AG09319 (cell line): ENCODE measurements at regions not wholly inside any gene's neighbourhood (a gene's known extent, or its start where the extent isn't known, plus 50 kb on each side); places are given as distances from the start of the nearest gene placed in this dataset.

Experiments
- DNase-seq: peaks from one replicate; pipeline ENCODE4 v3.0.0-alpha.2; 2010; ENCODE audit warnings: low read depth; ENCODE audit errors: extremely low read depth
- TF ChIP-seq, protein P1 (sequence below): IDR thresholded peaks from 2 replicates; pipeline ENCODE4 v1.5.1; 2011; ENCODE audit warnings: low read depth, mild to moderate bottlenecking, inconsistent platforms, low read length, moderate library complexity

DNA sequence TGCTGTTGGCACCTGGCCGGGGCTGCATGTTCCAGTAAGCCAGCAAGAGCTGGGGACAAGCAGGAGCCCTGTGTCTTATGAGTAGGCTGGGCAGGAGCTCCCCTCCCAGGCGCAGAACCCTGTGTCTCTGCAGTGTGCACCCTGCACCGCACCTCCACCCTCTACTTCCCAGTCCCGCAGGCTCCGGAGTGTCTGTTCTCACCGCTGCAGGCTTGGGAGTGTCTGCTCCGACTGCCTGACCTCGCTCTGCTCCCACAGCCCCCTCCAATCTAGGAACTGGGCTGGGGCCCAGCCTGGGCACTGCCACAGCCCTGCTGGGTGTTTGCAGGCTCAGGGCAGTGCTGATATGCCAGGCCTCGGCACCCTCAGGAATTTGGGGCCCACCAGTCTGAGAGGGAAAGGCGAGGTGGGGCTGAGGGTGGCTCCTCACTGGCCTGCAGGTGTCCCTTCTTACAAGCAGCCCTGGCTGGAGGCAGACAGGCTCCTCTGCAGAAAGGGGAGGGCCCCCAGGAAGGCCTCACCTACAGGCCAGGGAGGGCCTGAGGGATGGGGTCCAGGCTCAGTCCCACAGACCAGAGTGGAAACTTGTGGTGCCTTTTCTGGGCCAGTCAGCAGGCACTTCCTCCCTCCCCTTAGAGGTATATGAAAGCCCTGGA is 871.6 kb upstream of the GJE1 start:
- TF ChIP-seq, protein P1, sequence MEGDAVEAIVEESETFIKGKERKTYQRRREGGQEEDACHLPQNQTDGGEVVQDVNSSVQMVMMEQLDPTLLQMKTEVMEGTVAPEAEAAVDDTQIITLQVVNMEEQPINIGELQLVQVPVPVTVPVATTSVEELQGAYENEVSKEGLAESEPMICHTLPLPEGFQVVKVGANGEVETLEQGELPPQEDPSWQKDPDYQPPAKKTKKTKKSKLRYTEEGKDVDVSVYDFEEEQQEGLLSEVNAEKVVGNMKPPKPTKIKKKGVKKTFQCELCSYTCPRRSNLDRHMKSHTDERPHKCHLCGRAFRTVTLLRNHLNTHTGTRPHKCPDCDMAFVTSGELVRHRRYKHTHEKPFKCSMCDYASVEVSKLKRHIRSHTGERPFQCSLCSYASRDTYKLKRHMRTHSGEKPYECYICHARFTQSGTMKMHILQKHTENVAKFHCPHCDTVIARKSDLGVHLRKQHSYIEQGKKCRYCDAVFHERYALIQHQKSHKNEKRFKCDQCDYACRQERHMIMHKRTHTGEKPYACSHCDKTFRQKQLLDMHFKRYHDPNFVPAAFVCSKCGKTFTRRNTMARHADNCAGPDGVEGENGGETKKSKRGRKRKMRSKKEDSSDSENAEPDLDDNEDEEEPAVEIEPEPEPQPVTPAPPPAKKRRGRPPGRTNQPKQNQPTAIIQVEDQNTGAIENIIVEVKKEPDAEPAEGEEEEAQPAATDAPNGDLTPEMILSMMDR, result no peak
- DNase-seq, result no peak

DNA sequence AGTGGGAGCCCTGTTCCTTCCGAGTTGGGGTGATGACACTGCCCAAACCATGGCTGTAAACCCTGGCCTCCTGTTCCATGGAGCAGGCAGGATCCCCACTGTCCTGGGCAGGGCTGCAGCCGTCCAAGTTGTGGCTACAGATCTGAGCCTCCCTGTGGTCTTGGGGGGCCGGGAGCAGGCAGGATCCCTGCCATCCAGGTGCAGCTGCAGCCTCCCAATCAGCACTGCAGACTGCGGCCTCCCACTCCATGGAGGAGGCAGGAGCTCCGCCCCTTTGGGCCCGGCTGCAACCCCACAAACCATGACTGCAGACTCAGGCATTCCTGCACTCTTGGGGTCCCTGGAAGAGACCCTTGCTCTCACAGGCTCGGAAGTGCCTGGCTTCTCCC is 872.1 kb upstream of the GJE1 start:
- TF ChIP-seq, protein P1, result no peak
- no peak for DNase-seq

DNA sequence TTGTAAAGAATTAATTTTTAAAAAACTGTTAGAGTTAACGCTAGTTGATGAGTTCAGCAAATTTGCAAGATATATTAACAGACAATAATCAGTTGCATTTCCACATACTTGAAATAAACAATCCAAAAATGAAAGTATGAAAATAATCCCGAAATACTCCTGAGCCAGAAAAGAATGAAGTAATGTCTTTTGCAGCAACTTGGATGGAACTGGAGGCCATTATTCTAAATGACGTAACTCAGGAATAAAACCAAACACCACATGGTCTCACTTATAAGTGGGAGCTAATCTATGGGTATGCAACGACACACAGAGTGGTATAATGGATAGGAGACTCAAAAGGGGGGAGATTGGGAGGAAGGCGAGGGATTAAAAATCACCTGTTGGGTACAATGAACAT is 872.9 kb upstream of the GJE1 start:
- DNase-seq, result no peak
- TF ChIP-seq, protein P1, result no peak

DNA sequence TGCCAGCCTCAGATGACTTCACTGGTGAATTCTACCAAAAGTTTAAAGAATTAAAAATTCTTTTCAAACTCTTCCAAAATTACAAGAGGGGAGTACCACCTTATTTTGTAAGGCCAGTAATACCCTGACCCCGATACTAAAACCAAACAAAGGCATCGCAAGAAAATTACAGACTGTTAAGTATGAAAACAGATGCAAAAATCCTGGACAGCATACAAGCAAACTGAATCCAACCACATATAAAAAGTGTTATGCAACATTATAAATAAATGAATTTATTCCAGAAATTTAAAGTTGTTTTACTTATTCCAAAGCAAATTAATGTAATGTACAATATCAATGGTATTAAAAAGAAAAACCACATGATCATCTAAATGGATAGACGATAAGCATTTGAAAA is 873.6 kb upstream of the GJE1 start:
- TF ChIP-seq, protein P1, result no peak
- no peak for DNase-seq

DNA sequence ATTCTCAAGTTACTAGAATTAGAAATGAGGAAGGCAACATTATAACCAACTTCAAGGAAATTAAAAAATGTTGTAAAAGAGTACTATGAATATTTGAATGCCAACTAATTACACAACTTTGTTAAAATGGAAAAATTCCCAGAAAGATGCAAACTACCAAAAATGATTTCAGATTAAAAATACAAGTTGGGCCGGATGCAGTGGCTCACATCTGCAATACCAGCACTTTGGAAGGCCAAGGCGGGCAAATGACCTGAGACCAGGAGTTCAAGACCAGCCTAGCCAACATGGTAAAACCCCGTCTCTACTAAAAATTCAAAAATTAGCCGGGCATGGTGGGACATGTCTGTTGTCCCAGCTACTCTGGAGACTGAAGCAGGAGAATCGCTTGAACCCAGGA is 874.2 kb upstream of the GJE1 start:
- DNase-seq, result no peak
- TF ChIP-seq, protein P1, result no peak

DNA sequence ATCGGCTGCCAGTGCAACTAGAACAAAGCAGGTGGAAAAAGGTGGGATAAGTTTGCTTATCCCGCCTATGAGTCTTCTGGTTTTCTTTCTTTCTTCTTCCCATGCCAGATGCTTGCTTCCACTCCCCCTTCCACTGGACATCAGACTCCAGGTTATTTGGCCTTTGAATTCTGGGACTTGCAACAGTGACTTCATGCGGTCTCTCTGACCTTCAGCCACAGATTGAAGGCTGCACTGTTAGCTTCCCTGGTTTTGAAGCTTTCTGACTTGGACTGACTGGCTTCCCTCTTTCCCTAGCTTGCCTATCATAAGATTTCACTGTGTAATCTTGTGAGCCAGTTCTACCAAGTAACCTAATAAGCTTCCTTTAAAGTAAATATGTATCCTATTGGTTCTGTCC is 878.4 kb upstream of the GJE1 start:
- TF ChIP-seq, protein P1, result no peak
- DNase-seq, result no peak

DNA sequence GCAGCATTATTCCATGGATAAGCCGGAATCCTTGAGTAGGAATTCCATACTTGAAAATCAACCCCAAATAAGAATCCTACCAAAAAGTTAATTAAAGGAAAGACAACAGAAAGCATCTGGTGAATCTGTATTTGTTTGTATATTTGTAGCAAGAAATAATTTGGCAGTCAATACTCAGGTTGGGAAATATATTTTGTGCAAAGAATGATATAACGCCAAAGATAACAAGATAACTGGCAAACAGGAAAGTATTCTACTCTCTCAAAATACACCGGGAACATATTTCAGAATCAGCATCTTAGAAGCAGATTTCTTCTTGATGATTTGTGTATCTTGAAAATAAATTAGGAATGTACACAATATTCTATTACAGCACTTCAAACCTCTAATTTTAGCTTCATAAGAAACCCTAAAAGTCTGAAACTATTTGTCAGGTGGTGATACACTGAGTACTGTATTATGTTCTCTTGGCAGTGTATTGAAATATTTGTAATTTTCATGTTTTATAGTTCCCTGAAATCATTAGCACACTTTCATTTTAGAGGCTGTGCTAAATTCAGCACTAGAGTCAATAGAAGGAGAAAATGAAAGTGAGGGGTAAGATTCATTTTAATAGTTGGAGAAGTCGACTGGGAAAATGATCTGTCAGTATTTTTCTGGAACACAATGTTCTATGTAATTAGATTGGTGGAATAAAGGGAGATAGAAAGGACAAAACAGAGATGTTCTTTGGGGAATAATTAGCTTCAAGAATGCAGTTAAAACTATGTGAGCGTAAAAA is 879.7 kb upstream of the GJE1 start:
- TF ChIP-seq, protein P1, result no peak
- DNase-seq, result no peak
